Stimulated activated naive B cell treated with anti-CD40 and anti-IgM and Interleukin-4, amounts not matched to agents 10 μg/mL and 1 μg/mL and 100 μg/mL, for 72 hours (primary cell): ENCODE measurements at regions not wholly inside any gene's neighbourhood (a gene's known extent, or its start where the extent isn't known, plus 50 kb on each side); places are given as distances from the start of the nearest gene placed in this dataset.

Source experiments
- ATAC-seq, 2 donors: fragments of 150-1000 bp; cut with Tn5 transposase; replicated peaks; 2 replicates each; pipeline ENCODE4 v1.10.0; 2021; ENCODE audit warnings: moderate library complexity in 1 of 2
- DNase-seq: peaks from one replicate; pipeline ENCODE4 v3.0.0; 2021
- H3K27ac Mint-ChIP-seq: one replicate; pipeline ENCODE4 v1.8.0; 2022; ENCODE audit warnings: mild to moderate bottlenecking, mixed read lengths
- H3K27me3 Mint-ChIP-seq, 2 donors: one replicate each; pipeline ENCODE4 v1.8.0; 2022; ENCODE audit warnings: mixed read lengths in 2 of 2
- H3K36me3 Mint-ChIP-seq, 2 donors: one replicate each; pipeline ENCODE4 v1.8.0; 2022; ENCODE audit warnings: mixed read lengths in 2 of 2, mild to moderate bottlenecking in 1 of 2
- H3K4me1 Mint-ChIP-seq, 2 donors: one replicate each; pipeline ENCODE4 v1.8.0; 2022; ENCODE audit warnings: mixed read lengths in 2 of 2, mild to moderate bottlenecking in 1 of 2
- H3K4me3 Mint-ChIP-seq, 2 donors: one replicate each; pipeline ENCODE4 v1.8.0; 2022; ENCODE audit warnings: mild to moderate bottlenecking in 2 of 2, mixed read lengths in 2 of 2, moderate library complexity in 1 of 2
- H3K9me3 Mint-ChIP-seq, 2 donors: one replicate each; pipeline ENCODE4 v1.8.0; 2022; ENCODE audit warnings: mixed read lengths in 2 of 2, mild to moderate bottlenecking in 1 of 2

DNA sequence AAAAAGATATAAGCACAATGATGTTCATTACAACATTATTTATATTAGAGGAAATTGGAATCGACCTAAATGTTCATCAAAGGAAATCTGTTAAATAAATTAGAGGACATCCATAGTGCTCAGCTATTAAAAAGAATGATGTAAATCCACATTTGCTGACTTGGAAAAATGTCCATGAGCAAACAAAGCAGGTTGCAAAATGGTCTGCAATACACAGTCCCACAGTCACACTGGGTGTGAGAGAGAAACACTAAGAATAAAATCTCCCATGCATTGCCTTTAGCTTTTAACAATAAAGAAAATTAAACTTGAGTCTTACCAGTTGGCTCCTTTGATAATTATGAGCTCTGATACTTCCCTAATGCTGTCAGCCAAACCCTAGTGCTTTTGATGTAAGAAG, 811.1 kb upstream of the SALL3 start:
- Mint-ChIP-seq H3K36me3 (no peaks in the 10 kb centered on the region), H3K4me1 (peaks cover 3 to 8% of the 10 kb centered on the region in 2 donors), H3K27ac (no peak overlapping the region), H3K4me3 (no peak overlapping the region), H3K27me3 (peaks cover 5 to 11% of the 10 kb centered on the region in 2 donors), H3K9me3 (peaks cover 10 to 14% of the 10 kb centered on the region in 2 donors)
- DNase-seq = no peak
- ATAC-seq = no peak

DNA sequence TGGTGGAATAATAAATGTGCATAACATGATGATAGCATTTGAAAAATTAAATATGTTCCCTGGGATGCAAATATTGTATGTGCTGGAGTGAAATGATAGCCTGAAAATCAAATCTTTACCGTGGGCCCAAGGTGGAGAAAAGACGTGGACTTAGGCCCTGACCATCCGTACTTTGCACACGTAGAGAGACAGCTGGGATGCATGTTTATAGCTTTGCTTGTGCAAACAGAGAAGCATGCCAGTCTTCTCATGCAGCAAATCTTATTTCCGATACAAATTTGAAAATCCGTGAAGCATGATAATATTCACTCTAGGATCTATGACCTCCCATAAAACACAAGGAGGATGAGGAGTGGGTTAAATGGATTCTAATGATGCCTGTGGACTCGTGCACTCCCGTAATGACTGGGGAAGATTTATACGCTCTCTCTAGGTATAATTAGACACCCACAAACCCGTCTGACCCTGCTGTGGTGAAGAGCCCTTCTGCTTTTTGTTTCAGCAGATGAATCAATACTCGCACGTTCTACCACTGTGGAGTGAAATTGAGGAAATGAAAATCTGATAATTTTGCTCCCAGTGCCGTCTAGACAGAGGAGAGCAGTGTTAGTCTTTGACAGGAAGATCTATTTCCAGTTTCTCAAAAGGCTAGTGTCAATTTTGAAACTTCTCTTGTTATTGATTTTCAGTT, 810.3 kb upstream of the SALL3 start:
- Mint-ChIP-seq H3K27ac (peak overlapping the region; percentile 67), H3K36me3 (no peaks in the 10 kb centered on the region), H3K4me3 (no peak overlapping the region), H3K27me3 (peaks cover 5 to 12% of the 10 kb centered on the region in 2 donors), H3K9me3 (peaks cover 11 to 14% of the 10 kb centered on the region in 2 donors), H3K4me1 (peaks cover 3 to 8% of the 10 kb centered on the region in 2 donors)
- peak; percentile 98 for ATAC-seq
- DNase-seq = peak; percentile 24

- Mint-ChIP-seq H3K4me1 (peaks cover 3 to 8% of the 10 kb centered on the region in 2 donors), H3K27ac (no peak overlapping the region), H3K4me3 (no peak overlapping the region), H3K36me3 (no peaks in the 10 kb centered on the region), H3K27me3 (peaks cover 0 to 4% of the 10 kb centered on the region in 2 donors), H3K9me3 (peaks cover 17 to 20% of the 10 kb centered on the region in 2 donors)
- ATAC-seq = no peak
- no peak for DNase-seq
These were observed 807.7 kb upstream of the SALL3 start for GRCh38 chr18:78171954-78172353.

GRCh38 chr18:78174737-78175136, 804.9 kb upstream of the SALL3 start:
- peaks cover 9 to 12% of the 10 kb centered on the region in 2 donors for H3K9me3 Mint-ChIP-seq
- no peak overlapping the region for H3K27ac Mint-ChIP-seq

DNA sequence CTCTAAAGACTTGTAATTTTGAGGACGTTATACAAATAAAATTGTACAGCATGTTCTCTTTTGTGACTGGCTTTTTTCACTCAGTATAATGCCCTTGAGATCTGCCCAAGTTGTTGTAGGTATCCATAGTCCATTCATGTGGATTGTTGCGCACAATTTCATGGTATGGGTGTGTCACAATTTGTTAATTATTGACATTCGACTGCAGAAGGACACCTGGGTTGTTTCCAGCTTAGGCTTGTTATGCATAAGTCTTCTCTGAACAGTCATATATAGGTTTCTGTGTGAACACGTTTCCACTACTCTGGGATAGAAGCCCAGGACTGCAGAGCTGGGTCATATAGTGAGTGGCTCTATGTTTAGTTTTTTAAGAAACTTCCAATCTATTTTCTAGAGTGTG, 800.8 kb upstream of the SALL3 start:
- no peak for DNase-seq
- Mint-ChIP-seq H3K9me3 (peaks cover 18 to 21% of the 10 kb centered on the region in 2 donors), H3K4me1 (no peaks in the 10 kb centered on the region)

More at GRCh38 chr18:78174737-78175136, 804.9 kb upstream of the SALL3 start:
- peaks cover 0 to 4% of the 10 kb centered on the region in 2 donors for H3K27me3 Mint-ChIP-seq
- H3K4me1 Mint-ChIP-seq = peaks cover 0 to 1% of the 10 kb centered on the region in 2 donors
- no peaks in the 10 kb centered on the region for H3K36me3 Mint-ChIP-seq
- H3K4me3 Mint-ChIP-seq = no peak overlapping the region
- DNase-seq (no peak), ATAC-seq (no peak)

DNA sequence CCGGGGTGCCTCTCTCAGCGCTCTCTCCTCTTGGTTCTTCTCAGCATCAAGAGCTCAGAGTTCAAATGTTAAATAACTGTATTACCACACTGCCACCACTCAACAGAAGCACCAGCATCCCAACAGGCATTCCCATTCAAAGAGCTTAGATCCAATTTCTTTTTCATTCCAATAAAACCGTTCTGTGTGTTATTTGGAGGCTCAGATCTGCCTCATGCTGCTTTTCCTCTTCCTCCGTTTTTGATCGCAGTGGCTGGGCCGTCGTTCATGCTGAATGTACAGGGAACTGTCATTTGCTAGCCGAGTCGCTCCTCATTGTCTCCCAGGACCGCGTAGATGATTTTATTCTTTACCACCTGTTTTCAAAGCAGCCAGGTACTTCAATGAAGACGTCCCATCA, 798.9 kb upstream of the SALL3 start:
- ATAC-seq (no peak), DNase-seq (no peak)
- no peaks in the 10 kb centered on the region for H3K4me1 Mint-ChIP-seq
- H3K27ac Mint-ChIP-seq = no peak overlapping the region
- peaks cover 17 to 19% of the 10 kb centered on the region in 2 donors for H3K9me3 Mint-ChIP-seq
- no peaks in the 10 kb centered on the region for H3K36me3 Mint-ChIP-seq
- H3K27me3 Mint-ChIP-seq = no peaks in the 10 kb centered on the region
- H3K4me3 Mint-ChIP-seq = no peak overlapping the region

More for the DNA sequence above, 800.8 kb upstream of the SALL3 start:
- no peak overlapping the region for H3K4me3 Mint-ChIP-seq
- H3K27me3 Mint-ChIP-seq = peaks cover 0 to 4% of the 10 kb centered on the region in 2 donors
- no peak for ATAC-seq
- no peaks in the 10 kb centered on the region for H3K36me3 Mint-ChIP-seq
- H3K27ac Mint-ChIP-seq = no peak overlapping the region

DNA sequence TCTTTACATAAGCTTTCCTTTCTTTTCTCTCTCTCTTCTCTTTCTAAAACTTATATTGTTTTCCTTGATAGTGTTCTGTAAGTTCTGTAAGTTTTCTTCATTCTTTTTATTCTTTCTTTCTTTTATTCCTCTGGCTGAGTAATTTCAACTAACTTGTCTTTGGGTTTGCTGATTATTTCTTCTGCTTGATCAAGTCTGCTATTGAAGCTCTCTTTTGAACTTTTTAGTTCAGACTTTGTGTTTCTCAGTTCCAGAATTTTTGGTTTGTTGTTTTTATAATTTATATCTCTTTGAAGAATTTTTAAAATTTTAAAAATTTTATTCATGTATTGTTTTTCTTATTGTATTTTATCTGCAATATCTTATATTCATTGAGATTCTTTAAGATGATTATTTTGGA, 795.8 kb upstream of the SALL3 start:
- DNase-seq (no peak), ATAC-seq (no peak)
- H3K4me3 Mint-ChIP-seq = no peak overlapping the region
- no peaks in the 10 kb centered on the region for H3K27me3 Mint-ChIP-seq
- H3K4me1 Mint-ChIP-seq = no peaks in the 10 kb centered on the region
- H3K27ac Mint-ChIP-seq = no peak overlapping the region
- peaks cover 14 to 15% of the 10 kb centered on the region in 2 donors for H3K9me3 Mint-ChIP-seq
- no peaks in the 10 kb centered on the region for H3K36me3 Mint-ChIP-seq

GRCh38 chr18:78191276-78191675, 788.3 kb upstream of the SALL3 start:
- Mint-ChIP-seq H3K27me3 (no peaks in the 10 kb centered on the region), H3K36me3 (no peaks in the 10 kb centered on the region)
- ATAC-seq = no peak

DNA sequence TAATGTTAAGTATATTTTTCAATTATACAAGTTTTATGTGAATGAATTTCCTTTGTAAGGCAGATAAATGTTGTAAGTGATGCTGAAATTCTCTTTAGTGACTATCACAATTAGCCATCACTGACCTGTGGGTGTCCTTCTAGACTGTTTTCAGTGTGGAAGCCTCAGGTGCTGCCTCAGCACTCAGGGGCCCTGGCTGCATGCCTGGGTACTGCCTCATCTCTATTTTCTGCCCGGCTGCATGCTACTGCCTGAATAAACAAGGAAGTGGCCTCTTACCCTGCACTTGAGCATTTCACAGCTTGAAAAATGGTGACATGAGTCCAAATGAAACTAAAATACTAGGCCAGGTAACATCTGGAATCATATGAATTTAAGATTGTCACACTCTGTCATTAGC, 787.6 kb upstream of the SALL3 start:
- Mint-ChIP-seq H3K4me3 (no peak overlapping the region), H3K4me1 (no peaks in the 10 kb centered on the region), H3K27me3 (no peaks in the 10 kb centered on the region), H3K27ac (no peak overlapping the region), H3K36me3 (no peaks in the 10 kb centered on the region), H3K9me3 (peaks cover 3 to 8% of the 10 kb centered on the region in 2 donors)
- ATAC-seq (peak in 1 of 2 donors; percentile 31), DNase-seq (no peak)

More at GRCh38 chr18:78191276-78191675, 788.3 kb upstream of the SALL3 start:
- Mint-ChIP-seq H3K9me3 (peaks cover 3 to 8% of the 10 kb centered on the region in 2 donors), H3K27ac (no peak overlapping the region), H3K4me1 (no peaks in the 10 kb centered on the region), H3K4me3 (no peak overlapping the region)
- DNase-seq = no peak

DNA sequence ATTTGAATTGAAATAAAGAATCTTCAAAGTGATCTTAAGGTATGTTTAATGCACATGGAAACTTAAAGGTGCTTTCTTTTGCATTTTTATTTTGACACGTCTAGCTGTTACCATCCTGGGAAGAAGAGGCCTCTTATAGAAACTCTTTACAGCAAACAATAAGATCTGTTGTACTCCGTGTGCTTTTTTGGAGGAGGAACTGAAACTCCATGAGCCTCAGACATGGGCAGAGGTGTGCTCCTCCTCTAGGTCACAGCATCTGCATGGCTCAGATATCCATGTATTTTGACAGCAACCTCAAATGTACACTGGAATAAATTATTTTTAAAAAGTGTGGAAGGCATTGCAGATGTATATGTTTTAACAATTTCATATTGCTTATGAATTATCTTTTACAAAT, 783.3 kb upstream of the SALL3 start:
- Mint-ChIP-seq H3K4me3 (no peak overlapping the region), H3K27ac (no peak overlapping the region), H3K4me1 (no peaks in the 10 kb centered on the region), H3K36me3 (no peaks in the 10 kb centered on the region), H3K27me3 (no peaks in the 10 kb centered on the region), H3K9me3 (peaks cover 9 to 11% of the 10 kb centered on the region in 2 donors)
- no peak for DNase-seq
- no peak for ATAC-seq

DNA sequence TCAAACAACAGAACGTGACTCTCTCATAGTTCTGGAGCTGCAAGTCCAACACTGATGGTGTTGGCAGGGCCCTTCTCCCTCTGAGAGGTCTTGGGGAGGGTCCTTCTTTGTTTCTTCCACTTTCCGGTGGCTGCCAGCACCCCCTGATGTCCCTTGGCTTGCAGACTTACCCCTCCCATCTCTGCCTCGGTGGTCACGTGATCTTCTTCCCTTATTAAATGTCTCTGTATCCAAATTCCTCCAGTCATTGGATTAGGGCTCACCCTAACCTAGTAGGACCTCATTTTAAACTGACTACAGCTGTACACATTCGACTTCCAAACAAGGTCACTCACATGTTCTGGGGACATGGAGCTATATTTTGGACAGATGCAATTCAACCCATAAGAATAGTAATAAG, 780.6 kb upstream of the SALL3 start:
- peaks cover 8 to 15% of the 10 kb centered on the region in 2 donors for H3K9me3 Mint-ChIP-seq
- H3K4me3 Mint-ChIP-seq = no peak overlapping the region
- no peak for DNase-seq
- no peaks in the 10 kb centered on the region for H3K4me1 Mint-ChIP-seq
- H3K36me3 Mint-ChIP-seq = no peaks in the 10 kb centered on the region
- no peak for ATAC-seq
- H3K27me3 Mint-ChIP-seq = no peaks in the 10 kb centered on the region
- no peak overlapping the region for H3K27ac Mint-ChIP-seq

DNA sequence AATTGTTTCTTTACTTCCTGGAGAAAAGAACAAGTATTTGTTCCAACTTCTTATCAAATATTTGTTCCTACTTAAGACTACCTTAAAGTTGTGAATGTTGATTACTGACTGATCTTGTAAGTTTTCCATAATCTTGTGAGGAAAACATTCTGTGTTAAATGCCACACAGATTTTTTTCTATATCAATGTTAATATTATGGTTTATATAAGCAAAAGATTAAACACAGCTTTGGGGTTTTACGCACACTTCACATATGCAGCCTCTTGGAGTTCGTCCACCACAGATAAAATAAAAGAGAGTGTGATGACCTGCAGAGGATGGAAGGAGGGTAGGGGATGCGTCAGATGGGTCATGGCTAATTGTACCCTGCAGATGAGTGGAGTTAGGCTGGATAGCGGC, 780.0 kb upstream of the SALL3 start:
- Mint-ChIP-seq H3K9me3 (peaks cover 6 to 15% of the 10 kb centered on the region in 2 donors), H3K27me3 (no peaks in the 10 kb centered on the region), H3K4me1 (no peaks in the 10 kb centered on the region), H3K4me3 (no peak overlapping the region), H3K36me3 (no peaks in the 10 kb centered on the region), H3K27ac (no peak overlapping the region)
- ATAC-seq (no peak), DNase-seq (no peak)

DNA sequence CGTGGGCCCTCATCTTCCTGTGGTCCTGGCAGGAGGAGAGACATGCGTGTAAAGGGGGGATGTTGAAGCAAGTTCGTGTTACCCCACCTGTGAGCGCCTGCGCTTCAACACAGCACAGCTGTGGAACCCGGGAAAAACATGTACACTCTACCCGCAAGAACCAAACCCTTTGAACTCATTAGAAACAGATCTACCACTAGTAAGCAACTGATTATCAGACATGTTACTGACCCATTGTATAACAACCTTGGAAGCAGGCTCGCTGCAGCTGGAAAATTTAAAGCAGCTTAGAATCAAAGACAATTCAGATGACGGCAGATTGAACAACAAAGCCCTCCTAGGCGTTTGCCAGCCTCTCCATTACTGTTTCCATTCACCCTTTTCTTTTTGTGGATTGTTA, 771.7 kb upstream of the SALL3 start:
- ATAC-seq (no peak), DNase-seq (no peak)
- Mint-ChIP-seq H3K27me3 (no peaks in the 10 kb centered on the region), H3K4me1 (no peaks in the 10 kb centered on the region), H3K27ac (no peak overlapping the region), H3K4me3 (no peak overlapping the region), H3K36me3 (no peaks in the 10 kb centered on the region), H3K9me3 (peaks cover 0 to 3% of the 10 kb centered on the region in 2 donors)

GRCh38 chr18:78208461-78208860, 771.2 kb upstream of the SALL3 start:
- H3K27ac Mint-ChIP-seq = no peak overlapping the region
- ATAC-seq = no peak
- H3K4me1 Mint-ChIP-seq = no peaks in the 10 kb centered on the region
- H3K4me3 Mint-ChIP-seq = no peak overlapping the region
- no peaks in the 10 kb centered on the region for H3K36me3 Mint-ChIP-seq
- no peaks in the 10 kb centered on the region for H3K27me3 Mint-ChIP-seq
- DNase-seq = no peak
- peaks cover 0 to 5% of the 10 kb centered on the region in 2 donors for H3K9me3 Mint-ChIP-seq

DNA sequence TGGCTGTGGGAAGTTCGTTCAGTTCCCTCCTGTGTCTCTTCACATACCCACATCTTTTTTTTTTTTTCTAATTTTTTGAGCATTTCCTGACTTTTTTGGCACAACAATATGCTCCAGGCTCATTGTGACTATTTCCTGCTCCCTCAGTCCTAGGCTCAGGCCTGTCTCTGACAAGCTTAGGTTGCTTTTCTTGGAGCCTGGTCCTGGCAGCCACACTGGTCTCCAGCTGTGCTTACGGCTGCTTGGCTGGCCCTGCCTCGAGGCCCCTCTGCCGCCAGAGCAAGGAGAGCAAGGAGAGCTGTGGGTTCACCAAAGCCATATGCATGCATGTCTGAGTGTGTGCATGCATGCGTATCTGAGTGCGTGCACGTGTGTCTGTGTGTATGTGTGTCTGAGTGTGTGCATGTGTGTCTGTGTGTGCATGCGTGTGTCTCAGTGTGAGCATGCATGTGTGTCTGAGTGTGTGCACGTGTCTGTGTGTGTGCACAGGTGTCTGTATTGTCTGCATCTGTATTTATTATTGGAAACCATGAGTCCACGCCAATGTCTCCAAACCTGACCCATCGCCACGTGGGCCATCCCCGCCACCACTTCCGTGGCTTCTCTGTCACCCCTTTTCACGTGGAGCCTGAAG, 766.1 kb upstream of the SALL3 start:
- ATAC-seq (no peak), DNase-seq (no peak)
- Mint-ChIP-seq H3K27me3 (no peaks in the 10 kb centered on the region), H3K9me3 (peaks cover 0 to 3% of the 10 kb centered on the region in 2 donors), H3K36me3 (no peaks in the 10 kb centered on the region), H3K4me1 (no peaks in the 10 kb centered on the region), H3K4me3 (no peak overlapping the region), H3K27ac (no peak overlapping the region)
